Spinal cord (tissue), 9 donors: ENCODE measurements at regions not wholly inside any gene's neighbourhood (a gene's known extent, or its start where the extent isn't known, plus 50 kb on each side); places are given as distances from the start of the nearest gene placed in this dataset.
A peak's percentile ranks its signal among the peaks of the same experiment; 100 is the strongest.

Source experiments
- DNase-seq, 6 donors: peaks; one replicate each; pipeline versions ENCODE4 v3.0.0 to v3.0.0-alpha.2; 2013 to 2015; ENCODE audit warnings: low spot score in 6 of 6, low read depth in 4 of 6
- H3K27ac ChIP-seq: one replicate; pipeline ENCODE4 v1.5.1; 2013; ENCODE audit warnings: low read depth, low read length, control low read depth
- H3K27me3 ChIP-seq: one replicate; pipeline ENCODE4 v1.6.1; 2013; ENCODE audit warnings: low read length; ENCODE audit not compliant: control insufficient read depth, insufficient read depth
- H3K36me3 ChIP-seq: one replicate; pipeline ENCODE4 v1.6.1; 2013; ENCODE audit warnings: low read length; ENCODE audit not compliant: control insufficient read depth, insufficient read depth
- H3K4me1 ChIP-seq: one replicate; pipeline ENCODE4 v1.6.1; 2013; ENCODE audit warnings: low read length; ENCODE audit not compliant: control insufficient read depth, insufficient read depth
- H3K4me3 ChIP-seq: one replicate; pipeline ENCODE4 v1.5.1; 2013; ENCODE audit warnings: low read depth, low read length, control low read depth
- H3K9me3 ChIP-seq: one replicate; pipeline ENCODE4 v1.6.1; 2013; ENCODE audit warnings: low read length; ENCODE audit not compliant: control insufficient read depth, insufficient read depth
- WGBS: methylation state at CpG from one replicate; pipeline ENCODE4 v1.1.5; 2013; ENCODE audit warnings: missing lambda C conversion rate; ENCODE audit not compliant: insufficient coverage; 5-methylcytosine and 5-hydroxymethylcytosine counted together
- donor health status: healthy.

- no peak for DNase-seq
- Histone ChIP-seq H3K4me3 (no peak overlapping the region), H3K4me1 (no peaks in the 10 kb centered on the region), H3K9me3 (no peaks in the 10 kb centered on the region), H3K36me3 (no peaks in the 10 kb centered on the region), H3K27ac (no peak overlapping the region), H3K27me3 (no peaks in the 10 kb centered on the region)
These were observed 841.7 kb downstream of the CDH8 start for GRCh38 chr16:61194573-61194972.

GRCh38 chr16:61182391-61182790 lies 853.8 kb downstream of the CDH8 start:
- no peak overlapping the region for H3K27ac ChIP-seq
- peak in 3 of 6 donors; percentile 5 to 76 (median 14) for DNase-seq
- WGBS: no CpG with 5 or more reads among the region's 1 CpG
- H3K4me3 ChIP-seq: no peak overlapping the region
- no peaks in the 10 kb centered on the region for H3K4me1 ChIP-seq
- H3K9me3 ChIP-seq: no peaks in the 10 kb centered on the region
- no peaks in the 10 kb centered on the region for H3K36me3 ChIP-seq
- no peaks in the 10 kb centered on the region for H3K27me3 ChIP-seq

- H3K4me3 ChIP-seq: no peak overlapping the region
- no peak overlapping the region for H3K27ac ChIP-seq
- WGBS: 89% methylated on average over 1 of the region's 2 CpGs
- no peak for DNase-seq
- H3K27me3 ChIP-seq: no peaks in the 10 kb centered on the region
- no peaks in the 10 kb centered on the region for H3K4me1 ChIP-seq
- no peaks in the 10 kb centered on the region for H3K36me3 ChIP-seq
- no peaks in the 10 kb centered on the region for H3K9me3 ChIP-seq
These were observed 854.3 kb downstream of the CDH8 start for GRCh38 chr16:61181982-61182381.

GRCh38 chr16:61179561-61179960 lies 856.7 kb downstream of the CDH8 start:
- no peak for DNase-seq

GRCh38 chr16:61165797-61166196 lies 870.4 kb downstream of the CDH8 start:
- no peaks in the 10 kb centered on the region for H3K27me3 ChIP-seq
- H3K36me3 ChIP-seq: no peaks in the 10 kb centered on the region
- 93% methylated on average over 2 of the region's 3 CpGs for WGBS
- H3K9me3 ChIP-seq: no peaks in the 10 kb centered on the region
- DNase-seq: peak in 1 of 6 donors; percentile 8
- H3K4me1 ChIP-seq: no peaks in the 10 kb centered on the region
- no peak overlapping the region for H3K27ac ChIP-seq
- no peak overlapping the region for H3K4me3 ChIP-seq

More at GRCh38 chr16:61179561-61179960, 856.7 kb downstream of the CDH8 start:
- Histone ChIP-seq H3K4me1 (no peaks in the 10 kb centered on the region), H3K9me3 (no peaks in the 10 kb centered on the region), H3K36me3 (no peaks in the 10 kb centered on the region), H3K4me3 (no peak overlapping the region), H3K27me3 (no peaks in the 10 kb centered on the region), H3K27ac (no peak overlapping the region)
- no CpG with 5 or more reads among the region's 2 CpGs for WGBS

GRCh38 chr16:61150351-61150750 lies 885.9 kb downstream of the CDH8 start:
- DNase-seq: no peak
- H3K36me3 ChIP-seq: no peaks in the 10 kb centered on the region
- no peak overlapping the region for H3K27ac ChIP-seq
- no peaks in the 10 kb centered on the region for H3K9me3 ChIP-seq
- WGBS: 95% methylated on average over 4 of the region's 4 CpGs
- no peaks in the 10 kb centered on the region for H3K4me1 ChIP-seq
- H3K4me3 ChIP-seq: no peak overlapping the region
- no peaks in the 10 kb centered on the region for H3K27me3 ChIP-seq

GRCh38 chr16:61149709-61150108 lies 886.5 kb downstream of the CDH8 start:
- no peaks in the 10 kb centered on the region for H3K36me3 ChIP-seq
- no peaks in the 10 kb centered on the region for H3K4me1 ChIP-seq
- no peak overlapping the region for H3K27ac ChIP-seq
- no peak overlapping the region for H3K4me3 ChIP-seq
- WGBS: 75% methylated on average over 5 of the region's 5 CpGs
- H3K27me3 ChIP-seq: no peaks in the 10 kb centered on the region
- no peak for DNase-seq
- H3K9me3 ChIP-seq: no peaks in the 10 kb centered on the region

GRCh38 chr16:61148930-61149329 lies 887.3 kb downstream of the CDH8 start:
- Histone ChIP-seq H3K27me3 (no peaks in the 10 kb centered on the region), H3K4me3 (no peak overlapping the region), H3K36me3 (no peaks in the 10 kb centered on the region), H3K9me3 (no peaks in the 10 kb centered on the region), H3K27ac (no peak overlapping the region), H3K4me1 (no peaks in the 10 kb centered on the region)
- no peak for DNase-seq
- WGBS: 65% methylated on average over 3 of the region's 3 CpGs

GRCh38 chr16:61146429-61146828 lies 889.8 kb downstream of the CDH8 start:
- H3K27me3 ChIP-seq: no peaks in the 10 kb centered on the region
- H3K4me1 ChIP-seq: no peaks in the 10 kb centered on the region
- no CpG with 5 or more reads among the region's 1 CpG for WGBS
- H3K36me3 ChIP-seq: no peaks in the 10 kb centered on the region
- no peak for DNase-seq
- H3K4me3 ChIP-seq: no peak overlapping the region
- no peaks in the 10 kb centered on the region for H3K9me3 ChIP-seq
- no peak overlapping the region for H3K27ac ChIP-seq

GRCh38 chr16:61131447-61131846 lies 904.8 kb downstream of the CDH8 start:
- H3K36me3 ChIP-seq: no peaks in the 10 kb centered on the region
- no peaks in the 10 kb centered on the region for H3K4me1 ChIP-seq
- no peaks in the 10 kb centered on the region for H3K27me3 ChIP-seq
- DNase-seq: peak in 1 of 6 donors; percentile 2
- H3K9me3 ChIP-seq: no peaks in the 10 kb centered on the region
- no peak overlapping the region for H3K4me3 ChIP-seq
- H3K27ac ChIP-seq: no peak overlapping the region
